CD4-positive, alpha-beta T cell treated with Interleukin-1 beta for 1 hour (primary cell): ENCODE measurements at regions not wholly inside any gene's neighbourhood (a gene's known extent, or its start where the extent isn't known, plus 50 kb on each side); places are given as distances from the start of the nearest gene placed in this dataset.
"Not testable (repeated sequence)": the region's sequence is repeated elsewhere in the genome, so short reads cannot be mapped to it uniquely, and the experiment has no call there.

ENCODE experiments used
- DNase-seq, 2 donors: peaks; one replicate each; pipeline ENCODE4 v3.0.0-alpha.2; 2020 to 2022

DNA sequence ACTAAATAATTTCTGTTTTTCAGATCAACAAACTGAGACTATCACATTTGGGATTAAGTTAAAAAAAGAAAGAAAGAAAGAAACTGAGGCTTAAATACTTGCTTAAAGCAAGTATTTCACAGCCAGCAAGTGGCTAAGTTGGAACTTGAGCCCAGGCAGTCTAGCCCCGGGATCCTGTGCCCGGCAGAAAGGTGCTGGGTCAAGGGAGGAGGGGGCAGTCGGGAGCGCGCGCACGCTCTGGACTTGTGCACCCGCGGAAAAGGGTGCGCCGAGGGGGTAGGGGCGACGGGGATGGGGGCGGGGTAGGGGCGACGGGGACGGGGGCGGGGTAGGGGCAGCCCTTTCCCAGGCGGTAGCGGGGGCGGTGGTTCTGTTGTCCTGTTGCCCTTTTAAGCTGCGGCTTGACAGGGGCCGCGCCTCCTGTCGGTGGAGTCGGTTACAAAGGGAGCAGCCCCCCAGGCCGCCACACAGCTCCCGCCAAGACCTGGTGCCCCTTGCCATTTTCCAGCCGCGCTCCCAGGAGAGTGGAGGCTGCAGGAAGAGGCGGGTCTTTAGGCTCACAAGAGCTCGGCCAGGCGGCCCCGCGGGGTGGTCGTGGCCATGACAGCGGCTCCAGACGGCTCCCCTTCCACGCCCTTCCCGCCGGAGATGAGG, 60.6 kb downstream of the GOLGA8T start:
- DNase-seq: peak in 1 of 2 donors; percentile 7

DNA sequence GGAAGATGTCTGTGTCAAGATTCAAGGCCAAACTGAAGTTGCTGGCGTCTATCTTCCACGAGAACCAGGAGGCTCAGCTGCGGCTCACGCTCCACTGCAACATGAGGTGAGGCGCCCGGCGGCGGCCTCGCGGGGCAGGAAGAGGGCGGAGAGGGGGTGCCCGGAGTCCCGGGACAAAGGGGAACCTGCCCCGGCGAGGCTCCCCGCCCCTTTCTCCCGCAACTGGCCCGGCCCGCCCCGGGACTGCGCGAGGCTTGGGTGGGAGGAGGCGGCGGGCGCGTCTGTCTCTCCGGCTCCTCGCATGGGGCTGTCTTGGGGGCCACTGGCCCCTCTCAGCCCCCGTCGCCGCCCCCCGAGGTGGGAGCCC, 61.1 kb downstream of the GOLGA8T start:
- peak; percentile 38 to 47 for DNase-seq

DNA sequence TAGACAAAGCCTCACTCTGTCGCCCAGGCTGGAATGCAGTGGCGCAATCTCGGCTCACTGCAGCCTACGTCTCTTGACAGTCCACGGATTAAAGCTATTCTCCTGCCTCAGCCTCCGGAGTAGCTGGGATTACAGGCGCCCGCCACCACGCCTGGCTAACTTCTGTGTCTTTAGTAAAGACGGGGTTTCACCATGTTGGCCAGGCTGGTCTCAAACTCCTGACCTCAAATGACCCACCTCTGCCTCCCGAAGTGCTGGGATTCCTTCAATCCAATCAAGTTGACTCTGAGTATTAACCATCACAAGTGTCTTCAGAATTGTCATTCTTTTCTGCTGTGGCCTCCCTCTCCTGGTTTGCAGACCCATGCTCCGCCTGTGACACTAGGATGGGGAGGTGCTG, 61.9 kb downstream of the GOLGA8T start:
- DNase-seq: not testable (repeated sequence)

DNA sequence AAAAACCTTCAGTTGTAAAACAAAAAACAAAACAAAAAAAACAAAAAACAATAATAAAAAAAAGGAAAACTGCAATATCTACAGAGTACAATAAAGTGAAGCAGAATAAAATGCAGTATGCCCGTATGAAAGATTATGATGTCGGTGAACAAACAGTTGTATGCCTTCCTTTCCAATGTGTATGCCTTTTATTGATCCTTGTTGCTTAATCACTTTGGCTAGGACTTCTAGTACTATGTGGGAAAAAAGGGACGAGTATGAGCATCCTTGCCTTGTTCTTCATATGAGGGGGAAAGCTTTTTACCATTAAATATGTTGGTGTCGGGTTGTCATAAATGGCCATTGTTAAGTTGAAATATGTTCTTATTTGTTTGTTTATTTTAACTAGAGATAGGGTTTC, 66.7 kb downstream of the GOLGA8T start:
- not testable (repeated sequence) for DNase-seq

DNA sequence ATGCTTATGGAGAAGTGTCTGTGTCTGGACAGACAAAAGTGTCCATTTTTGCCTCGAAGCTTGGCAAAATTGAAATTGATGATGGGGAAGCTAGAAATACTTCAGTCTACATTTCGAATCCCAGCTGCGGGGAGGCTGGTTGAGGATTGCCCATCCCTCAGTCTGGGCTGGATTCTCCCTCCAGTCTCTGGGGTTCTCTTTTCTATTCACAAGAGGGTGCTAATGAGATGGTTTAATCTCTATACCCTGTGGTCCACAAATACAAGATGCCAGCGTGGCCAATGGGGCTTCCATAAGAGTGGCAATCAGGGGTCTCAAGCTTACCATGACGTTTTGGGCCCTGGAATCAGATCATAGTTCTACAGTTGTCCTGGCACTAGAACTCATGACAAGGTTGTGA, 78.9 kb downstream of the GOLGA8T start:
- not testable (repeated sequence) for DNase-seq

DNA sequence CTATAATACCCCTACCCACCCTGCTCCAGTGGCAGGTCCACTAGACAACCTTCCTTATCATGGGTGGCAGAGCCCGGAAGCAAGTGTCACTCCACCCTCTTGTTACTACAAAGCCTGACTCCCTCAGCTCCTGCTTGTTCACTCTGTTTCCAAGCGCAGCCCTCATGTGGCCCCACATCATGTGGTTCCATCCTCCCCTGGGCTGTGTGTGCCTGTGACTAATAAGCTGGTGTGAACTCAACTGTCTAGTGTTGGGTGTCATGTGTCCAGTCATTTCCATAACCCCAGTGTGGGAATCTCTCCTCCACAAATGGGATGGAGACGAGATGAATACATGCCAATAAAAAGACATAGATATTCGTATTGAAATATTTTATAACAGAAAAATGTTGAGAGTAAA, 87.0 kb downstream of the GOLGA8T start:
- not testable (repeated sequence) for DNase-seq

DNA sequence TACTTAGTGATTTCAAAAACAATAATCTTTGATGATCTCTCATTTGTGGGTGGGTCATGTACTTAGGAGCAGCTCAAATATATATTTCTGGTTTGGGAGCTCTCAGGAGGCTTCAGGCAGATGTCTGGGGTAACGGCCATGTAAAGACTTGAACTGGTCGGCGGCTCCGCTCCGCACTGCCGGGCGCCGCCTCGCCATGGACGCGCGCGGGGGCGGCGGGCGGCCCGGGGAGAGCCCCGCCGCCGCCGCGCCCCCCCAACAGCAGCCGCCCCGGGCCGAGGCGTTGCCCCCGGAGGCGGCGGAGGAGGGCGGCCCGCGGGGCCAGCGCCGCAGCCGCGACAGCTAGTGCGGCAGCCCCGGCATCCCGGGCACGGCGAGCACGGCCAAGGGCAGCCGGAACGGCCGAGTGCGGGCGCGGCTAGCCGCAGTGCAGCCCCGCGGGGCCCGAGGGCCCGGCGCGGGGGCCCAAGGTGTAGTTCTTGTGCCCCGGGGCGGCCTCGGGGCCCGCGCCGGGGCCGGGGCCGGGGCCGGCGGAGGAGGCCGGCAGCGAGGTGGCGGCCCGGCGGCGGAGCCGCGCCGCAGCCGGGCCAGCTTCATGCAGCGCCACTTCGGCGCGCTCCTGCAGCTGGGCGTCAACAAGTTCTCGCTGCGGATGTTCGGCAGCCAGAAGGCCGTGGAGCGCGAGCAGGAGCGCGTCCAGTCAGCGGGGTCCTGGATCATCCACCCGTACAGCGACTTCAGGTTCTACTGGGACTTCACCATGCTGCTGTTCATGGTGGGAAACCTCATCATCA, 88.1 kb downstream of the GOLGA8T start:
- DNase-seq: not testable (repeated sequence)

DNA sequence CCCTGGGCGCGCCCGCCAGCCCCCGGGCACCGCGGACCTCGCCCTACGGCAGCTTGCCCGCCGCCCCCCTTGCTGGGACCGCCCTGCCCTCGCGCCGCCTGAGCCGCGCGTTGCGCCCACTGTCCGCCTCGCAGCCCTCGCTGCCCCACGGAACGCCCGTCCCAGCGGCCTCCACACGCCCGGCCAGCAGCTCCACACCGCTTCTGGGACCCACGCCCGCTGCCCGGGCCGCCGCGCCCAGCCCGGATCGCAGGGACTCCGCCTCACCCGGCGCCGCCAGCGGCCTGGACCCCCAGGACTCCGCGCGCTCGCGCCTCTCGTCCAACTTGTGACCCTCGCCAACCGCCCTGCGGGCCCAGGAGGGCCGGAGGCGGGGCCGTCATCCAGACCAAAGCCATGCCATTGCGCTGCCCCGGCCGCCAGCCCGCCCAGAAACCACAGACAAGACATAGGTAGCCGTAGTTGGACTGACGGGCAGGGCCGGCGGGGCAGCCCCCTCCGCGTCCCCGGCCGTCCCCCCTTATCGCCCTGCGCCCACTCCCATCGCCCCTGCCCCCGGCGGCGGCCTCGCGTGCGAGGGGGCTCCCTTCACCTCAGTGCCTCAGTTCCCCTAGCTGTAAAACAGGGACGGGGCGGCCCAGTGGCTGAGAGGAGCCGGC, 90.5 kb downstream of the GOLGA8T start:
- not testable (repeated sequence) for DNase-seq

DNA sequence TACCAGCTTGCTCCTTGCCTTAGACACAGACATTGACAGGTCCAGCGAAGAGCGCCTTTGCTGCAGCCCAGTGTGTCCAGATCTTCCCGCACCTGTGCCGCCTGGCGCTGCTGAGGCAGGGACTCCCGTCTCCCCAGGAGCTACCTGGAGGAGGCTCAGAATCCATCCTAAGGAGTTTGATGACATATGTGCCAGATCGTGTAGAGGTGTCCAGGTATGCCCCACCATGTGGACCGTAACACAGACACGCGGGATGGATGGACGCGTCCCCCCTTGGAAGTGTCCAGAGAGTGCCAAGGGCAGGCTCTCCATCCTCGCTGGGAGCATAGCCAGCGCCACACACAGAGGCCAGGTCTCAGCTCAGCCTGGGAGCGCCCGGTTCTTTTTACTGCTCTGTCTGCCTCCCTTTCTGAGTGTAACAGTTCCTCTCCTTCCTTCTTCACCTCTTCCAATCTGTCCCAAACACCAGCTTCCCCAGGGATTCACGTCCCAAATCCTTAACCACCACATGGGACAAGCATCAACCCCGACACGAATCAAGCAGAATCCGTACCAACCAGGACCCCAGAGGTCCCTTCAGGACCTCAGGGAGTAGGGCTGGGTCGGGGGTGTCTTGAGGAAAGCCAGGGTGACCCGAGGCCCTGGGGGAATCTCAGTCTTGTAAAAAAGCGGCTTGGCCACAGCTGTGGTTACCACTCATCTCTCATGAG, 126.7 kb downstream of the GOLGA8T start:
- DNase-seq: not testable (repeated sequence)

DNA sequence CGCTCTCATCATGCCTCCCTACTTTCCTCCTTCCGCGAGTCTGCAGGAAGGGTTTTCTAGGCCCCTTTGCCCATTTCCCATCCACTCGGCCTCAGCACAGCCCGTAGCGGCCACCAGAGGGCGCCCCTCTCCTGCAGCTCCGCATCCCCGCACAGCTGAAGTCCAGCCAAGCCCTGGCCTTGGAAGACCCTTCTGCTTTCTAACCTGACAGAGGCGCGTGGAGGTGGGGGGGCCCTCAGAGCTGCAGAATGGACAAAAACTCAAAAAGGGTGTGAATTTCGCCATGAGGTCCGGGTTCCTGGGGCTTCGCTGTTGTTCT, 127.2 kb downstream of the GOLGA8T start:
- not testable (repeated sequence) for DNase-seq

DNA sequence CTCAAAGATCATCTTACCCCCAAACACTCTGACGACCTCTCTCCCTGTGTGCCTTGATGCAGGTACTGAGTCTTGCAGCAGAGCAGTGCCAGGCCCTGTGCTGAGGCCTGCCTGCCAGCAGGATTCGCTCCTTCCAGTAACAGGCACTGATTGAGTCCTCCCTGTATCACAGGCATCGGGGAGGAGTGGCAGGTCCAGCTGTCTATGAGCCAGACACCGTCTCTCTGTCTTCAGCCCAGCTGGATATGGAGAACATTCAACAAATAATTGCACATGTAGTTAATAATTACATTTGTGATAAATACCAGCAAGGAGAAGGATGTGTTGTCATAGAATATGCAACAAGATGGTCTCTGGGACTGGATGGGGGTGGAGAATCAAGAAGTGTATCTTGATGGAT, 129.1 kb downstream of the GOLGA8T start:
- not testable (repeated sequence) for DNase-seq

DNA sequence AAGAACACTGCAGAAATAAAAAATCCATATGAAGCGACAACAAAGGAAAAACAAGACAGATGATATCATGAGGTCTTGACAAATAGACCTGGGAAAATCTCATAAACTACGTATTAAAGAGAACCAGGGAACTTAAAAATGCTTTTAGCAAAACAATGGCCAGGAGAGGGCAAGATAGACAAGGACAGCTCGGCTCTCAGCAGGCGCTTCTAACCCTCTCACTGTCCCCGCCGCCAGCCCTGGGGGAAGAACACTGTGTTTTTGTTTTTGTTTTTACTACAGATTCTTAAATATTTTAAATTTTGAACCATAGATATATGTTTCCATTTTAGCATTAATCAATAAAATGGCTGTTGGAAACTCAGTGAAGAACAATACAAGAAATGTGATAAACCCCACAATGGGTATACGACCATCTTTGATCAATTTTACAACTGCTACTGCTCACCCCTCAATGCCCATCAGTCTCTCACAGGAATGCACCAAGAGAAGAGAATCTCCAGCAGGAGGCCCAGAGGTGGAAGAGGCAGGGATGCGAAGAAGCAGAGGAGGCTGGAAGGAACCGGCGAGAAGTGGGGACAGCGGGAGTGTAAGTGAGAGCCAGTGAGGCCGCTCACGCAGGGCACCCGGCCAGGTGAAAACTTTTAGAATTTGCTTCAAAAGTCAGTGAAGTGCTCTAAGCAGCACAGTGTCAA, 98.0 kb downstream of the CHRFAM7A start:
- not testable (repeated sequence) for DNase-seq

DNA sequence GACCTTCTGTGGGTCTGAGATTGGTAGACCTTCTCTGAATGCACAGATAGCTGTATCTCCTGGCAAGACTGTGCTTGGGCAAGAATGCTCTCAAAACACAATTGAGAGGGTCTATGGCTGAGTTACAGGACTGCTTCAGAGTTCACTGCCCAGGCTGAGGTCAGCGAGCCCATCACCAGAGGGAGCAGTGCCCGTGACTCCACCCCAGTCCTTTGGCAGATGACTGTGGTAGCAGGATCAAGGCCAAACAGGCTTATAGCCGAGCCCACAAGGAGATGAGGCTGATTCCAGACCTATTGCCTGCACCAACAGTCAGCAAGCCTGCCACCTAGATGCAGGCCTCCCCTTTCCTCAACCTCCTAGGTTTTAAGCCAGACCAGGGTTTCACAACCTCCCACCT, 89.4 kb downstream of the CHRFAM7A start:
- DNase-seq: not testable (repeated sequence)
